Stimulated activated CD8-positive, alpha-beta memory T cell treated with anti-CD3 and anti-CD28 coated beads, Interleukin-7, amount 100 ng/mL, for 1 hour (primary cell): ENCODE measurements at regions not wholly inside any gene's neighbourhood (a gene's known extent, or its start where the extent isn't known, plus 50 kb on each side); places are given as distances from the start of the nearest gene placed in this dataset.
"Not testable (repeated sequence)": the region's sequence is repeated elsewhere in the genome, so short reads cannot be mapped to it uniquely, and the experiment has no call there.

Experiments used
- DNase-seq, 2 donors: peaks; one replicate each; pipeline ENCODE4 v3.0.0-alpha.2; 2020; ENCODE audit warnings: low read depth in 2 of 2

DNA sequence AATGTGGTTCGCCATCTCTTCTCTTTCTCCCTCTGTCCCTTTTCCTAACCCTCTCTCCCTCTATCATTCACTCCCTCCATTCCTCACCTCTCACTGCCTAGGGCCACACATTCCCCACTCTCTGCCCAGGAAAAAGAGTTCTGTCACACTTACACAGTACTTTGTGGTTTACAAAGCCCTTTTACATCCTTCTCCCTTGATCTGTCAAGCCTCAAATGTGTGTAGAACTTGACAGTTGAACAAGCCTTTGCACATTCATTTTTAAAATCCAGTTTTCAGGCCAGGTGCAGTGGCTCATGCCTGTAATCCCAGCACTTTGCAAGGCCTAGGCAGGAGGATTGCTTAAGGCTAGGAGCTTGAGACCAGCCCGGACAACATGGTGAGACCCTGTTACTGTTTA is 156.3 kb downstream of the VSIG4 start:
- no peak for DNase-seq

DNA sequence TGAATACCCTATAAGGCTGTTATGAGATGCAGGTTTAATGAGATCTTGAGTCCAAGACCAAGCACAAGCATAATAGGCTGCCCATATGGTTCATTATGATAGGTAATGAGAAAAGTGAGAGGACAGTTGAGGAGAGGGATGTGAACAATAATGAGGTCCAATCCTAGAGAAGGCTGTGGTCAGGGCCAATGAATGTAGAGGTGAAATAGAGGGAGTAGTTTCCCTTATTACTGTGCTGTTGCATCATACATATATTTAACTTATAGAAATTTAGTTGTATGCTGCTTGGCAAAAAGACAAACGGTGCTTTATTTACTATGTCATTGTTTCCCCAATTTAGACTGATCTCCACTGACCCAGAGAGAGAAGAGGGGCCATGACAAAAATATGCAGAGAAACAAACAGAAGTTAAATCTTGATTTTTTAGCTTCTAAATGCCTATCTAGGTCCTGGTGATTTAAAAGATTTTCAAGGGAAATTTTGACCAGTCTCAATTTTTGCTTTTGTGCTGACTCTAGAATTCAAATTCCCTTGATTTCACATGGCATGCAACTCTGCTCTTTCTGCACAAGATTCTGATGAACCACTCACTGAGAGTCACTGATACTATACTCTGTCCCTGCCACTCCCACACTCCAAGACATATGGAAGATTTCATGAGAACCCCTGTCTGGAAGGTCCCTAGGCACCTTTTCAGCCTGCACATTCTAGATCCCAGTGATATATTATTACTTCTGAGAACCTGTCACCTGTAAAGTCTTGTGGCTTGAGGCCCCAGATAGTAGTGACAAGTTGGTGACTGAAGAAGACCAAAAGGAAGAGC is 159.7 kb downstream of the VSIG4 start:
- DNase-seq = no peak

DNA sequence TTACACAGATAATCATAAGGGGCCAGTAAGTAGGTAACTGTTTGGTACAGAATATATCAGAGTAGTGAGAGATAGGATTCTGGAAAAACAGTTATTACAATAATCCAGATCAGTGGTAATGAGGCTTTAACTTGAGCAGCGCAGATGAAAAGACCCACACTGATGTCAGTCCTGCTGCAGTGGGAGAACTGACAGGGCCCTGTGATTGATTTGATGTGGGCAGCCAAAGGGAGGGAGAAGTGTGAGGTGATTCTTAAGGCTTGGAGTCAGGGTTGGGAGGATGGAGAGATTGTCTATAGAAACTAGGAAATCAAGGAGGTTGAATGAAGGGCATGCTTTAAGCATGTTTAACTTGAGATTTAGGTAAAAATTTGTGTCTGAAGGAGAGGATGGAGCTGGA is 161.4 kb downstream of the VSIG4 start:
- DNase-seq = no peak

DNA sequence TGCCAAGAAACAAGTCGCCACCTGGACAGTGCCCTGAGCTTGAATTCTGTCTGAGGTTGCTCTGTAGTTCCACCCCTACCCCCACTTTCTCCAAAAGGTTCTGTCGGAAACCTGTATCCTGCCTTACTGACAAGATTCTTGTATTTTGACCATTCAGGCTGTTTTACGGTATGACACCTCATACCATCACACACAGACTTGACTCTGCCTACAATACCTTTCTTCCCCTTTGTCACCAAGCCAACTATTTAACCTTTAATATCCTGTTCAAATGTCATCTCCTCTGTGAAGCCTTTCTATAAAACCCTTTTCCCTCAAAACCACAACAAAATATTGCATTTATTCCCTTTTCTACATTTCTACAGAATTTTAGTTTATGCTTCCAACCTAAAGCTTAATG is 161.9 kb downstream of the VSIG4 start:
- DNase-seq = no peak

DNA sequence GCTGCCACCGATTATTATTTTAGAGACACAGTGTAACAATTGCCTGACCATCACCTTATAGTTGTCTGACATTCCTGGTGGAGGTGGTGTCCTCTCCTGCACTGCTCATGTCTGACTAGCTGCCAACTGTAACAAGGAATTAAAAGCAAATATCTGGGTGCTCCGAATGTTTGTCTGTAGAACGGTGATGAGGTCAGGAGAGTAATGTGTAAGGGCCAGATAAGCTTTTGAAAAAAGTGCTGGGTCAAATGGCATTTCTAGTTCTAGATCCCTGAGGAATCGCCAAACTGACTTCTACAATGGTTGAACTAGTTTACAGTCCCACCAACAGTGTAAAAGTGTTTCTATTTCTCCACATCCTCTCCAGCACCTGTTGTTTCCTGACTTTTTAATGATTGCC is 164.3 kb downstream of the VSIG4 start:
- not testable (repeated sequence) for DNase-seq

DNA sequence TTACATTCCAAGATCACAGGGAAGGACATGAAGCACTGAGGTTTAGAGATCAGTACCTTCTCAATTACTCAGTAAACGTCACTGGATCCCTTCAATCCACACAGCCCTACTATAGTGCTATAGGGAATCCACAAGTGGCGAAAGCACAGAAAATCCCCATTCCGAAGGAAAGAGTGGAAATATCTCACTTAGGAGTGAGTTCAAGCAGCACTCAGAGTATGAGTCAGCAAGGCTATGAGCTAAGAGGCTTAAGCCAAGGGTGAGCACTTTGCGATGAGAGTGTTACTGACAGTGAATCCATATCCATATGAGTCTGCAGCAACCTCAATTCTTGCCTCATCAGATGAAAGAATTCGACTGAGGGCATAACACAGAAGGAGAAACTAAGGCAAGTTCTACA is 165.1 kb downstream of the VSIG4 start:
- no peak for DNase-seq

DNA sequence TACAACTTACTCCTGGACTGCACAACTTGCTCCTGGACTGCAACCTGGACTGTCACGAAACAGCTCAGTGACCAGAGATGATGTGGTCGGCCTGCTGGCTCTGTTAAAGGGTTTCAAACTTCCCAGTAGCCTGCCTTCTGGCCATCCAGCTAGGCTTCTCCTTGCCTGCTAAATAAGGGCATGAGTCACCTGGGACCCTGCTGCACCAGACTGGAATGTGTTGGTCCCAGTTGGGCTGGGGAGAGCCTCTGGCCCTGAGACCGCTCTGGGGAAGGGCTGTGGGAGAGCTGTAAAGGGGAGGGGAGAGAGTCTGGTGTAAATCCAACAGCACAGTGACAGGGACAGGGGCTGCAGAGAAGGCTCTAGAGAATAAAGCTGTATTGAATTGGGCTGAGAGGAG is 165.8 kb downstream of the VSIG4 start:
- DNase-seq = no peak

DNA sequence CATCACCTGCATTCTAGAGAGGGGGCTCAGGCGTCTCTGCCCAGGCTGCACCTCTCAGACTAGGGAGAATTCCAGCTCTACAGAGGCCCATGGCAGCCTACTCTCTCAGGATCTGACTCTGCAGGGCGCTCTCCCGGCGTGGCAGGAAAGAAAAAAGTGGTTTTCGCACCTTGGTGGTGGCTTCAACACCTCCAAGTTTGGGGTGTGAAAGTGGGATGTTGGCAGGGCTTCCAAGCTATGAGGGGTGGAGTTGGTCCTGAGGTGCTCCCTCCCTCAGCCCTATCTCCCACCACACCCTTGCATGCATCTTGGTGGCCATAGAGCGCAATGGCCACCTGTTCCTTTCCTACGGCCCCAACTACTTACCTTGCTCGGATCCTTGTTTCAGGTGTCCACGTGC is 166.5 kb downstream of the VSIG4 start:
- no peak for DNase-seq

DNA sequence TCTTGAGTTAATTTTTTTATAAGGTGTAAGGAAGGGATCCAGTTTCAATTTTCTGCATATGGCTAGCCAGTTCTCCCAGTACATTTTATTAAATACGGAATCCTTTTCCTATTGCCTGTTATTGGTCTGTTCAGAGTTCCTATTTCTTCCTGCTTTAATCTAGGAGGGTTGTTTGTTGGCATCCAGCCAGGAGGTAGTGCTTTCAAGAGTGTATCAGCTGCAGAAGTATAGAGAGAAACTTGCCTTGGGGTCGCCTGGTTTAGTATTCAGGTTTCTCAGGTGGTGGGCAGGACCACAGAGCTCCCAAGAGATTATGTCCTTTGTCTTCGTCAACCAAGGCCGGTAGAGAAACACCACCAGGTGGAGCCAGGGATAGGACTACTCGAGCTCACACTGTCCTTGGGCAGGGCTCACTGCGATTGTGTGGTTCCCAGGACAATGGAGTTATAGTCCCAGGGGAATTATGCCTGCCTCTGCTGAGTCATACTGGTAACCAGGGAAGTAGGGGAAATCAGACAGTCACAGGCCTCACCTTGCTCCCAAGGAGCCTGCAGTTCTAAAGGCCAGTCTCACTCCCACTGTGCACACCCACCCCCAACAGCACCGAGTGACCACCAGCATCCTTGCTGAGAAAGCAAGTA is 168.1 kb downstream of the VSIG4 start:
- no peak for DNase-seq

DNA sequence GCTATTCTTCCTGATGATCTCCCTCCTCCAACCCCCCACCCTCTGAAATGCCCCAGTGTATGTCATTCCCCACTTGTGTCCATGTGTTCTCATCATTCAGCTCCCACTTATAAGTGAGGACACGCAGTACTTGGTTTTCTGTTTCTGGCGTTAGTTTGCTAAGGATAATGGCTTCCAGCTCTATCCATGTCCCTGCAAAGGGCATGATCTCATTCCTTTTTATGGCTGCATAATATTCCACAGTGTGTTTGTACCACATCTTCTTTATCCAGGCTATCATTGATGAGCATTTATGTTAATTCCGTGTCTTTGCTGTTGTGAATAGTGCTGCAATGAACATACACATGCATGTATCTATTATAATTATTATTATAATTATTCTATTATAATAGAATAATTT is 169.3 kb downstream of the VSIG4 start:
- DNase-seq = not testable (repeated sequence)

DNA sequence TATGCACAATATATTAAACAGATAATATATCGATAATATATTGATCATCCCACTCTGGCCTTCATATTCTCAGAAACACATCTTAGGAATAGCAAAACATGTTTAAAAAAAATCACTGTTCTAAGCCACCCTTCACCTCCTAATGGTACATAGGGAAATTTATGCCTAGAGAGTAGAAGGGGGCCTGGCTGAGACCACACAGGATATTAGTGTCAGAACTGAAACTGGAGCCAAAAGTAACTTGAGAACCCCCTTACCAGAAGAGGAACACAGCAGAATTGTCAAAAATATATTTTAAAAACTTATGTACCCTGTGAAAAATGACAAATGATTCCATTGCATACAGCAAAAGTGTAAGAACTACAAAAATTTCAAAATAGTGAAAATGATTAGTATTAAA is 173.1 kb downstream of the VSIG4 start:
- DNase-seq = no peak

DNA sequence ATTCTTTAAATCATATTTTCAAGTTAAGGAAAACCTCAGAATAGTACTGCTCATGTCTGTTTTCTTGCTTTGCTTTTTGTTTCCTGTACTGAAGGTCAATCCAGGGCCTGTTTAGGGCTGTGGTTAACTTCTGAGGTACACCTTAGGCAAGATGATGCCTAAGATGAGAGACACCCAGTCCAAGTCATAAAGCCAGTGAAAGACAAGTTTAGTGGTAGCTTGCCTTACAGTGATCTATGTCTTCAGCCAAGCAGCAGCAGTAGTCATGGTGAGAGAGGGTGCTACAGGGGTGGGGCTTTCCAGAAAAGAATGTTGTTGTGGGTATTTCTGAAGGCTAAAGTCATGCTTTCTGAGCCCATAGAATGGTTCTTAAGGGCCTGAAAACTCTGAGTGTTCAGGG is 173.7 kb downstream of the VSIG4 start:
- DNase-seq = no peak

DNA sequence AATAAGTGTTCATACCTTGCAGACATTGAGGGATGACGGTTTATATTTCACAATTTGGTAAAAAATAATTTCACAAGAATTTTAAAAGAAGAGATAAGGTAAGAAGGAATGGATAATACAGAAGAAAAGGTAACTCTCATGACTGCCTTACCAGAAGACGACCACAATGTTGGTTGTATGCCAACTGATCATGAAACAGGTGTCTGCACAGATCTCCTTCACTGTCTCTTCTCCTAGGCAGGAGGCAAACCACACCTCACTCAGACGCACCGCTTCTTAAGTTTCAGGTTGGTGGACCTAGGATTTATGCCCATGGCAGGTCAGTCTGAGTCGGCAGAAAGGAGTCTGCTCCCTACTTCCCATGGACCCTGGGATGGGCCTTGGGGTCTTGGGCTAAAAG is 177.2 kb downstream of the VSIG4 start:
- no peak for DNase-seq

DNA sequence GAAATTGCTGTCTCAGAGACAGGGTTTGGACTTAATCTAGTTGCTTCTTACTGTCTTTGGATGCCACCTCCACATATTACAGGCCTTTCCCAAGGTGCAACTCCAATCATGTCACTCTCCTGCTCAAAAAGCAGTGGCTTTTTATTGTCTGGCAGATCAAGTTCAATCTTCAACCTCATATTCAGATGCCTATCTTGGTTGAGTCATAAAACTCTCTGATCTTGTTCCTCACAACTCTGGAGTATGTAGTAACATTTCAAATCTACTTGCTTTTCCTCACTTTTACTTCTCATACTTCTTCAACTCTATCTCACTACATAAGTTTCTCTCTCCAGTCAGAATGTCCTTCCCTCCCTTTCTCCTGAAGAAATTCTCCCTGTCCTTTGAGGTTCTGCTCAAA is 180.6 kb downstream of the VSIG4 start:
- no peak for DNase-seq

DNA sequence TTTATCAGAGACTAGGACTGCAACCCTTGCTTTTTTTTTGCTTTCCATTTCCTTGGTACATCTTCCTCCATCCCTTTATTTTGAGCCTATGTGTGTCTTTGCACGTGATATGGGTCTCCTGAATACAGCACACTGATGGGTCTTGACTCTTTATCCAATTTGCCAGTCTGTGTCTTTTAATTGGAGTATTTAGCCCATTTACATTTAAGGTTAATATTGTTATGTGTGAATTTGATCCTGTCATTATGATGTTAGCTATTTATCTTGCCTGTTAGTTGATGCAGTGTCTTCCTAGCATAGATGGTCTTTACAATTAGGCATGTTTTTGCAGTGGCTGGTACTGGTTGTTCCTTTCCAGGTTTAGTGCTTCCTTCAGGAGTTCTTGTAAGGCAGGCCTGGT is 185.4 kb downstream of the VSIG4 start:
- DNase-seq = not testable (repeated sequence)

DNA sequence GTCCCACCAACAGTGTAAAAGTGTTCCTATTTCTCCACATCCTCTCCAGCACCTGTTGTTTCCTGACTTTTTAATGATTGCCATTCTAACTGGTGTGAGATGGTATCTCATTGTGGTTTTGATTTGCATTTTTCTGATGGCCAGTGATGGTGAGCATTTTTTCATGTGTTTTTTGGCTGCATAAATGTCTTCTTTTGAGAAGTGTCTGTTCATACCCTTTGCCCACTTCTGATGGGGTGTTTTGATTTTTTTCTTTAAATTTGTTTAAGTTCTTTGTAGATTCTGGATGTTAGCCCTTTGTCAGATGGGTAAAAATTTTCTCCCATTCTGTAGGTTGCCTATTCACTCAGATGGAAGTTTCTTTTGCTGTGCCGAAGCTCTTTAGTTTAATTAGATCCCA is 183.9 kb downstream of the MSN start:
- not testable (repeated sequence) for DNase-seq

DNA sequence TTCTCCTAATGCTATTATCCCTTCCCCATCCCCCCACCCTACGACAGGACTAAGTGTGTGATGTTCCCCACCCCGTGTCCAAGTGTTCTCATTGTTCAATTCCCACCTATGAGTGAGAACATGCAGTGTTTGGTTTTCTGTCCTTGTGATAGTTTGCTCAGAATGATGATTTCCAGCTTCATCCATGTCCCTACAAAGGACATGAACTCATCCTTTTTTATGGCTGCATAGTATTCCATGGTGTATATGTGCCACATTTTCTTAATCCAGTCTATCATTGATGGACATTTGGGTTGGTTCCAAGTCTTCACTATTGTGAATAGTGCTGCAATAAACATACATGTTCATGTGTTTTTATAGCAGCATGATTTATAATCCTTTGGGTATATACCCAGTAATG is 183.4 kb downstream of the MSN start:
- DNase-seq = not testable (repeated sequence)

DNA sequence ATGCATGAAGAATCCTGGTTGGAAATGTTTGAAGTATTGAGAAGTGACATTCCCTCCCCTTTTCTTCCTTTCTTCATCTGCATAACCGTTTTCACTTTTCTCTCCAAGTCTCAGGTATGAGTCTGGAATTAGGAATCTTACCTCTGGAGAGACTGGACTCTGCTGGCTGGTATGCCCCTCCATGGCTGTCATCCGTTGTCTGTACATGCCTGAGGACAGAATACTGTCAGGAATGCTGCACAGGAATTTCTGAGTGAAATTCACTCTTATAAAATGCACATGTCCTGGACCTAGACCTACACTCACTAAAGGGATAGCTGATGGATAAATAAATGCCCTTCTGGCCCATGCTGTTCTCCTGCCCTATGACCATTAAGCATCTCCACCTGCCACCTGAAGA is 179.5 kb downstream of the MSN start:
- no peak for DNase-seq

DNA sequence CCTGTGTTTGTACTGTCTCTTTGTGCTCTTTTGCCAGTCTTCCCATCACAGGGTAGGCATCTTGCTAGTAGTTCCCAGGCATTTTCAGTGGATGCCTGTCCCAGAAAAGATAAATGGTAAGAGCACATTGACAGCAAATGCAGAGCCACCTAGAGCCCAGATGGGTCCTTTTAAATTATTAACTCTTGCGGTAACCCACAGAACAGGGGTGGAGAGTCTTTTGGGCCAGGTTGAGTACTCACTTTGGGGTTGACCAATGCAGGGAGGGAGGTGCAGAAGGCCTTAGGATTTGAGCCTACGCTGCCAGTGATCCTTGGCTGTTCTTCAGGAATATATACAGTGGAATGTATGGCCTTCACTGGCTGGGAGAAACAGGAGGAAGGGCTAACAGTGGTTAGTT is 173.8 kb downstream of the MSN start:
- DNase-seq = no peak

DNA sequence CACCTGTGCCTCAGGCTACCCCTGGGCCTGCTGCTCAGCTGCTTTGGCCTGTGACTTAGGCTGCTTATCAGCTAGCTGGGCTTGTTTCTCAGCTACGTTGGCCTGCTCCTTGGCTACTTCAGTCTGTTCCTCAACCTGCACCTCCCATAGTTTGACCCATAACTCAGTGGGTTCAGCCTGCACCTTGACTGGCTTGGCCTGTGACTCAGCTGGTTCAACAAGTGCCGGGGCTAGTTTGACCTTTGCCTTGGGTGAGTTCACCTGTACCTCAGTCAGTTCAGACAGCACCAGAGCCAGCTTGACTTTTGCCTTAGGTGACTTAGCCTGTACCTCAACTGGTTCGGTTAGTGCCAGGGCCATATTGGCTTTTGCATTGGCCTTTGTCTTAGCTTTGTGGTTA is 171.2 kb downstream of the MSN start:
- no peak for DNase-seq

DNA sequence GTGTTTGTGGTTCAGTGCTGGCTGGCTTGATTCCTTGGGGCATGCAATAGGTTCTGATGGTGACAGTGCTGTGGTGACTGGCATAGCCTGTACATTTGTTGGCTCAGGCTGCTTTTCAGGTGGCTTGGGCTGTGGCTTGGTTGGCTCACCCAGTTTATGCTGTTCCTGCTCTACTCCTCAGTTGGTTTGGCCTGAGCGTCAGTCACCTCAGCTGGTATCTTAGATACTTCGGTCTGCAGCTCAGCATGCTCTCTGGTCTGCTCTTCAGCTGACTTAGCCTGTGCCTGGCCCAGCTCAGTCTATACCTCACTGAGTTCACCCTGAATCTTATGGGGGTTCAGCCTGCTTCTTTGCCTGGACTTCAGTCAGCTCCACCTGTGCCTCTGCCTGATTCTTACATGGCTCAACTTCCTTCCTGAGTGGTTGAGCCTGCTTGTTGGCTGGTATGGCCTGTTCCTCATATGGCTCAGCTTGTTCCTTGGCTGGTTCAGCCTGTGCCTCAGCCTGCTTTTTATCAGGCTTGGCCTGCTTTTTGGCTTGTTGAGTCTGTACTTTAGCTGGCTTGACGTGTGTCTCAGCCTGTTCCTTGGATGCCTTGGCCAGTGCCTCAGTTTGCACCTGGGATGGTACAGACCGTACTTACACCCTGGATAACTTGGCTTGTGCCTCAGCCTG is 170.6 kb downstream of the MSN start:
- DNase-seq = no peak

DNA sequence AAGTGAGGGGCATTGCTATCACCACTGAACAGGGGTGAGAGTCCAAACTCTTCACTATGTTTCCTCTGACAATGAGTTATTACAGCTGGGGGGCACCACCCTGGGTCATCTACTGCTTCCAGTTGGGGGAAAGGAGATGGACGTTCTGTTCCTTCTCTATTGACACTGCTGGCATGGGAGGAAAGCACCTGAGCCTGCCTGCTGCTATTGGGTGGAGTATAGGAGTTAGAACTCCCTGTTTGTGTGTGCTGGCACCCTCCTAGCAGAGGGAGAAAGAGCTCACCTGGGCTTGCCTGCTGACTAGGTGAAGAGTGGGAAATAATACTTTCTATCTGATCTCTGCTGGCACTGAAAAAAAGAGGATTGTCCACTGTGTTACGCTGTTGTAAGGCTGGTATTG is 163.8 kb downstream of the MSN start:
- DNase-seq = no peak

DNA sequence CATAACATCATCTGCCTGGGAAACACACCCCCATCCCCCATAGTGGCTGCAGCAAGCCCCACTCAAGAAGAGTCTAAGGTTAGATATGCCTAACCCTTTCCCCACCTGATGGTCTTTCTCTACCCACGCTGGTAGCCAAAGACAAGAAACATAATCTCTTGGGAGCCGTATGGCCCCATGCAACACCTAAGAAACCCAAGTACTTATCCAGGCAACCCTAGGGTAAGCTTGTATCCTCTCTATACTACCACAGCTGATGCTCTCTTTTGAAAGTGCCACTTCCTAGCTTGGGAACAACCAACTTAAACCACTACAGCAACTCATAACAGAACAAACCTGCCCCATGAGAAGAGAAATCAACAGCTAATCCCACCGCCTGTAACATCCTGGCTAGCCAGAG is 161.1 kb downstream of the MSN start:
- no peak for DNase-seq
